Upper lobe of right lung (tissue), 1 donor: ENCODE measurements at regions not wholly inside any gene's neighbourhood (a gene's known extent, or its start where the extent isn't known, plus 50 kb on each side); places are given as distances from the start of the nearest gene placed in this dataset.

ENCODE experiments used
- ATAC-seq: fragments of 200-7000 bp; cut with Tn5 transposase; one replicate; pipeline ENCODE4 v1.9.1; 2020; ENCODE audit warnings: mild to moderate bottlenecking, moderate library complexity
- DNase-seq: peaks from one replicate; pipeline ENCODE4 v3.0.0-alpha.2; 2020
- H3K27ac ChIP-seq: fragments of 200-600 bp; one replicate; pipeline ENCODE4 v1.8.0; 2022
- H3K27me3 ChIP-seq: fragments of 200-600 bp; one replicate; pipeline ENCODE4 v1.8.0; 2022; ENCODE audit warnings: mild to moderate bottlenecking
- H3K36me3 ChIP-seq: fragments of 200-600 bp; one replicate; pipeline ENCODE4 v1.8.0; 2022
- H3K4me1 ChIP-seq: fragments of 200-600 bp; one replicate; pipeline ENCODE4 v1.8.0; 2022
- H3K4me3 ChIP-seq: fragments of 200-600 bp; one replicate; pipeline ENCODE4 v1.8.0; 2022; ENCODE audit warnings: mild to moderate bottlenecking
- H3K9me3 ChIP-seq: fragments of 200-600 bp; one replicate; pipeline ENCODE4 v1.8.0; 2022
- intact Hi-C: fragments of 100-400 bp; cut with DNase I; formaldehyde crosslinking; loops from one replicate; pipeline ENCODE4 v1.11.0; 2022
- TF ChIP-seq, protein P1 (sequence below): fragments of 200-600 bp; IDR thresholded peaks from one replicate; pipeline ENCODE4 v1.8.0; 2022; ENCODE audit warnings: antibody characterized with exemption
- donor health status: DM: no; HTN: yes; CAD: no; lungs with severe emphysema.

DNA sequence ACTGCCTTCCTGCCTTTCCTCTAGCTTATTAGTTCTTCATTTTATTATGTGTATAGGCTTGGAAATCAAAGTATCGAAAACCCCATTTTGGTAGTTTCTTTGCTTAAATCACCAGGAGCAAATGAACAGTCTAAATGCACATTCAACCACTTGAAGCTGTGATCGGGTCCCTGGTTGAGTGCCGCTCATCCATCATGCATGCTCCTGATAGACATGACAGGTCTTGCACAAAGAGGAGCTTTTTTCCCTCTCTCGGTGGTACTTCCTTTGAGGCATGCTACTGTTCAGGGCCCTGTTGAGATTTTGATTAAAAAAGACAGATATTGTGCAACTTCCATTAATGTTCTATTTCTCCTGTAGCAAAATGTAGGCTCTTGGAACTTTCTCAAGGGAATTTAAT is 185.8 kb downstream of the OLFM4 start:
- intact Hi-C loops = no loop called here
- Histone ChIP-seq H3K27ac (no peak overlapping the region), H3K4me1 (no peaks in the 10 kb centered on the region), H3K27me3 (no peaks in the 10 kb centered on the region), H3K9me3 (no peaks in the 10 kb centered on the region), H3K4me3 (no peak overlapping the region), H3K36me3 (no peaks in the 10 kb centered on the region)
- DNase-seq (no peak), ATAC-seq (no peak)
- TF ChIP-seq, protein P1, sequence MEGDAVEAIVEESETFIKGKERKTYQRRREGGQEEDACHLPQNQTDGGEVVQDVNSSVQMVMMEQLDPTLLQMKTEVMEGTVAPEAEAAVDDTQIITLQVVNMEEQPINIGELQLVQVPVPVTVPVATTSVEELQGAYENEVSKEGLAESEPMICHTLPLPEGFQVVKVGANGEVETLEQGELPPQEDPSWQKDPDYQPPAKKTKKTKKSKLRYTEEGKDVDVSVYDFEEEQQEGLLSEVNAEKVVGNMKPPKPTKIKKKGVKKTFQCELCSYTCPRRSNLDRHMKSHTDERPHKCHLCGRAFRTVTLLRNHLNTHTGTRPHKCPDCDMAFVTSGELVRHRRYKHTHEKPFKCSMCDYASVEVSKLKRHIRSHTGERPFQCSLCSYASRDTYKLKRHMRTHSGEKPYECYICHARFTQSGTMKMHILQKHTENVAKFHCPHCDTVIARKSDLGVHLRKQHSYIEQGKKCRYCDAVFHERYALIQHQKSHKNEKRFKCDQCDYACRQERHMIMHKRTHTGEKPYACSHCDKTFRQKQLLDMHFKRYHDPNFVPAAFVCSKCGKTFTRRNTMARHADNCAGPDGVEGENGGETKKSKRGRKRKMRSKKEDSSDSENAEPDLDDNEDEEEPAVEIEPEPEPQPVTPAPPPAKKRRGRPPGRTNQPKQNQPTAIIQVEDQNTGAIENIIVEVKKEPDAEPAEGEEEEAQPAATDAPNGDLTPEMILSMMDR = no peak

DNA sequence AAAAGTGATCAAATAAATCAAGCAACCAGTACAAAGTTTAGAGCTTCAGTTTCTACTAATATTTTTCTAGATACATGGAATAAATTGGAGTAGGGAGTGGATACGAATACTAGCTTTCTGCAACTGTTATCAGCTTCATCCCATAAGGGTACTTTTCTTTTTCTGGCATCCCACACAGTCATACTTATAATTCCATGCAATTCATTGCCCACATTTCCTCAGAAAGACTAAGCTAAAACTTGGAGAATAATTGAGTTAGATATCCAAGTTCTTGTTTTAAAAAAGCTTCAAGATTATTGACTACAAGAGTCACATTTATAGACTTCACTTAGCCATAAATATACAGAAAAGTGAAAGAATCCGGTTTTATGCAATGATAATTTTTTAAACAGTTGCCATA is 186.9 kb downstream of the OLFM4 start:
- H3K4me1 ChIP-seq = no peaks in the 10 kb centered on the region
- H3K27ac ChIP-seq = no peak overlapping the region
- H3K36me3 ChIP-seq = no peaks in the 10 kb centered on the region
- intact Hi-C loops = no loop called here
- H3K27me3 ChIP-seq = no peaks in the 10 kb centered on the region
- TF ChIP-seq, protein P1 = no peak
- ATAC-seq (no peak), DNase-seq (no peak)
- no peaks in the 10 kb centered on the region for H3K9me3 ChIP-seq
- no peak overlapping the region for H3K4me3 ChIP-seq

DNA sequence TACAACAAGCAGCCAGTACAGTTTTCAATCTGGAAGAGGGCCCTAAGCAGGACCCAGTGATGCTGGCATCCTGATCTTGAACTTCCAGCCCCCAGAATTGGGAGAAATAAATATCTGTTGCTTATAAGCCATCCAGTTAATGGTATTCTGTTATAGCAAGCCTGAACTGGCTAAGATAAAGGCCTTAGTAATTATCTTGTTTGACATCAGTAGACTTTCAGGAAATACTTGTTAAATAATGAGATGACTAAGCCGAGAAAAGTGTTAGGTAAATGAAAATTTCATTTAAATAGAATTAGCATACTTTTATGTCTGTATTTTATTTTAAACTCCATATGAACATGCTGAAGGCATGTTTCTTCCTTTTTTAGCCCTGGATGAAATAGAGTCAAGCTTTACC is 188.2 kb downstream of the OLFM4 start:
- H3K27me3 ChIP-seq = no peaks in the 10 kb centered on the region
- ATAC-seq (no peak), DNase-seq (no peak)
- no peaks in the 10 kb centered on the region for H3K9me3 ChIP-seq
- H3K36me3 ChIP-seq = no peaks in the 10 kb centered on the region
- no peak overlapping the region for H3K4me3 ChIP-seq
- intact Hi-C loops = no loop called here
- TF ChIP-seq, protein P1 = no peak
- H3K27ac ChIP-seq = no peak overlapping the region
- no peaks in the 10 kb centered on the region for H3K4me1 ChIP-seq

DNA sequence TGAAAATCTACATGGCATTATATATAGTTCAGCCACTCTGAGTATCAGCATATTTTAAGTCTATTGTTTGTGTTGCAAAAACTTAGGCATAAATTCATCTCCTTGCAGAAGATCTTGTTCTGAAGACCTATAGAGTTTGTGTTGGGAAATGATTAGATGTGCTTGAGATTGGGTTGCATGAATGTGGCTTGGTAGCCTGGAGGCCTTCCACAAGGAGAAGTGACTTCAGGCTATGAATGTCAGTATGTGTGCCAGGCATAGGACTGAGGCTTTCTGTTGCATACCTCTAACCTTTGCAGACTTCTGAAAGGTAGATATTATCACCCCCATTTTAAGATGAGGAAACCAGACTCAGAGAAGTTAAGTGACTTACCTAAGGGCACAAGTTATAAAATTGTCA is 188.6 kb downstream of the OLFM4 start:
- Histone ChIP-seq H3K4me1 (no peaks in the 10 kb centered on the region), H3K27ac (no peak overlapping the region), H3K36me3 (no peaks in the 10 kb centered on the region), H3K4me3 (no peak overlapping the region), H3K9me3 (no peaks in the 10 kb centered on the region), H3K27me3 (no peaks in the 10 kb centered on the region)
- DNase-seq = no peak
- no peak for ATAC-seq
- intact Hi-C loops = no loop called here
- TF ChIP-seq, protein P1 = no peak

DNA sequence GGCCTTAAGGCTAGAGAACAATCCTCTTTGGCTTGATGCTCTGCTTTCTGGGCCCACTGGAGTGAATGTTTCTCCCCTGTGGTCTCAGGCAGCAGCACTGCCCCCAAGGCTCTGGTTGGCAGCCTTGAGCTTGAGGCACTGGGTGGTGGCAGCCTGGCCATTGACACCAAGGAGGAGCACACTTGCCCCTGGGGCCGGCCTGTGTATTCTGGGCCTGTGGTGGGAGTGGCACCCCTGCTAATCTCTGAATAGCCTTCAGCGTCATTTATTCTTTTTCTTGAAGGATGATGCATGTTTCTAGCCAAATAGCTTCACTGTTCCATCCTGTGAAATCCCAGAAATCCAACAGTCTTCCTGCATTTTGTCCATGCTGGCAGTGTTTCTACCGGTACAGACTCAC is 191.4 kb downstream of the OLFM4 start:
- no peak overlapping the region for H3K27ac ChIP-seq
- intact Hi-C loops = no loop called here
- TF ChIP-seq, protein P1 = no peak
- no peak overlapping the region for H3K4me3 ChIP-seq
- no peaks in the 10 kb centered on the region for H3K36me3 ChIP-seq
- ATAC-seq (no peak), DNase-seq (no peak)
- H3K9me3 ChIP-seq = no peaks in the 10 kb centered on the region
- no peaks in the 10 kb centered on the region for H3K4me1 ChIP-seq
- no peaks in the 10 kb centered on the region for H3K27me3 ChIP-seq

DNA sequence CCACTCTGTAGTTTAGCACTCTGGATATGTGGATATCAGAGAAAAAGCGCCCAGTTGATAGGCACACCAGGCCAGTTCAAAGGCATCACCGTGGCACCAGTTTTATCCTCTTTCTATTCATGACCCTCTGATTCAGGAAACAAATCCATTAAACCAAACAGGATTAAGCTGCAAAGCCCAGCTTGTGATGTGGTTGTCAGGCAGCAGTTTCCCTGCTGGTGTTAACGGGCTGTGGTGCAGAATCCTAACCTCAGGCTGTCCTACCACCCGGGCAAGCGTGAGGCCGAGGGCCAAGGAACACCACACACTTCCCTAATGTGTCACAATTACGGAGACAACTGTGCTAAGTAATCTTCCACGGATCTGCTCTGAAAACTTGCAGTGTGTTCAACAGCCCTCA is 209.1 kb downstream of the OLFM4 start:
- Histone ChIP-seq H3K36me3 (no peaks in the 10 kb centered on the region), H3K27ac (no peak overlapping the region), H3K4me1 (no peaks in the 10 kb centered on the region), H3K9me3 (no peaks in the 10 kb centered on the region), H3K27me3 (peaks cover 4% of the 10 kb centered on the region), H3K4me3 (no peak overlapping the region)
- DNase-seq (no peak), ATAC-seq (no peak)
- TF ChIP-seq, protein P1 = no peak
- intact Hi-C loops = no loop called here
